CD14-positive monocyte (primary cell): ENCODE measurements at regions not wholly inside any gene's neighbourhood (a gene's known extent, or its start where the extent isn't known, plus 50 kb on each side); places are given as distances from the start of the nearest gene placed in this dataset.

Experiments
- DNase-seq, 3 donors: peaks; one replicate each; pipeline ENCODE4 v3.0.0-alpha.2; 2011 to 2022
- H2AFZ ChIP-seq: 2 replicates; pipeline ENCODE4 v1.6.0; 2012; ENCODE audit warnings: mild to moderate bottlenecking, low read depth, low read length, inconsistent platforms; ENCODE audit not compliant: insufficient read depth, poor library complexity, severe bottlenecking
- H3K27ac ChIP-seq, 2 donors: 1 replicate in 1 of 2; 2 replicates in 1 of 2; pipeline ENCODE4 v1.5.1; 2012 to 2013; ENCODE audit warnings: low read length in 2 of 2, control low read depth in 1 of 2, inconsistent platforms in 1 of 2, low read depth in 1 of 2, mild to moderate bottlenecking in 1 of 2
- H3K27me3 ChIP-seq, 2 donors: one replicate each; pipeline versions ENCODE4 v1.6.0 to v1.6.1; 2011 to 2013; ENCODE audit warnings: low read length in 2 of 2; ENCODE audit not compliant: control insufficient read depth in 2 of 2, insufficient read depth in 2 of 2
- H3K36me3 ChIP-seq, 2 donors: replicated peaks in 1 of 2; 1 replicate in 1 of 2; 2 replicates in 1 of 2; pipeline versions ENCODE4 v1.5.1 to v1.6.1; 2012 to 2013; ENCODE audit warnings: low read length in 2 of 2, control low read depth in 1 of 2, inconsistent platforms in 1 of 2, mild to moderate bottlenecking in 1 of 2; ENCODE audit not compliant: insufficient read depth in 2 of 2, control insufficient read depth in 1 of 2
- H3K4me1 ChIP-seq, 2 donors: 1 replicate in 1 of 2; 2 replicates in 1 of 2; pipeline versions ENCODE4 v1.5.1 to v1.6.1; 2012 to 2013; ENCODE audit warnings: low read length in 2 of 2, control low read depth in 1 of 2, inconsistent platforms in 1 of 2, mild to moderate bottlenecking in 1 of 2, moderate library complexity in 1 of 2; ENCODE audit not compliant: insufficient read depth in 2 of 2, control insufficient read depth in 1 of 2
- H3K4me2 ChIP-seq: replicated peaks from 2 replicates; pipeline ENCODE3; 2012; ENCODE audit warnings: low read length, moderate library complexity, mild to moderate bottlenecking; ENCODE audit not compliant: poor library complexity, severe bottlenecking; ENCODE audit errors: extremely low read depth
- H3K4me3 ChIP-seq, 3 experiments: fragments of 200-600 bp in 1 of 3; sonication (generic) in 1 of 3; replicated peaks in 1 of 3; 1 replicate in 2 of 3; 2 replicates in 1 of 3; pipeline ENCODE4 v1.5.1; 2011 to 2013; ENCODE audit warnings: low read length in 3 of 3, mild to moderate bottlenecking in 3 of 3, control low read depth in 2 of 3, low read depth in 2 of 3, inconsistent platforms in 1 of 3, moderate library complexity in 1 of 3
- H3K79me2 ChIP-seq: 2 replicates; pipeline ENCODE4 v1.6.0; 2012; ENCODE audit warnings: mild to moderate bottlenecking, control low read depth, inconsistent platforms, low read length, moderate library complexity; ENCODE audit not compliant: insufficient read depth
- H3K9ac ChIP-seq: 2 replicates; pipeline ENCODE4 v1.6.0; 2017; ENCODE audit warnings: low read length, mild to moderate bottlenecking; ENCODE audit not compliant: insufficient read depth, poor library complexity, severe bottlenecking
- H3K9me3 ChIP-seq, 2 donors: replicated peaks in 1 of 2; 1 replicate in 1 of 2; 2 replicates in 1 of 2; pipeline versions ENCODE4 v1.5.1 to v1.6.1; 2012 to 2013; ENCODE audit warnings: low read length in 2 of 2, control low read depth in 1 of 2; ENCODE audit not compliant: control insufficient read depth in 1 of 2, insufficient read depth in 1 of 2
- H4K20me1 ChIP-seq: 2 replicates; pipeline ENCODE4 v1.6.0; 2012; ENCODE audit warnings: mild to moderate bottlenecking, low read length, control low read depth, moderate library complexity; ENCODE audit not compliant: insufficient read depth
- H3K27ac Mint-ChIP-seq, 7 donors: one replicate each; pipeline ENCODE4 v1.8.0; 2020; ENCODE audit warnings: mild to moderate bottlenecking in 7 of 7, mixed read lengths in 7 of 7, moderate library complexity in 6 of 7, inconsistent platforms in 2 of 7
- H3K27me3 Mint-ChIP-seq, 3 donors: one replicate each; pipeline ENCODE4 v1.8.0; 2021 to 2022; ENCODE audit warnings: low read depth in 3 of 3, mild to moderate bottlenecking in 3 of 3, mixed read lengths in 3 of 3, moderate library complexity in 3 of 3, inconsistent platforms in 1 of 3
- H3K36me3 Mint-ChIP-seq, 2 donors: one replicate each; pipeline ENCODE4 v1.8.0; 2020; ENCODE audit warnings: mixed read lengths in 2 of 2, inconsistent platforms in 1 of 2, mild to moderate bottlenecking in 1 of 2
- H3K4me1 Mint-ChIP-seq: one replicate; pipeline ENCODE4 v1.8.0; 2020; ENCODE audit warnings: mild to moderate bottlenecking, mixed read lengths
- H3K4me3 Mint-ChIP-seq, 2 donors: one replicate each; pipeline ENCODE4 v1.8.0; 2020; ENCODE audit warnings: mild to moderate bottlenecking in 2 of 2, mixed read lengths in 2 of 2, moderate library complexity in 1 of 2
- H3K9me3 Mint-ChIP-seq, 7 donors: one replicate each; pipeline ENCODE4 v1.8.0; 2020 to 2022; ENCODE audit warnings: mixed read lengths in 7 of 7, mild to moderate bottlenecking in 6 of 7, moderate library complexity in 6 of 7, inconsistent platforms in 2 of 7
- WGBS: methylation state at CpG from one replicate; pipeline ENCODE4 v1.1.5; 2013; ENCODE audit warnings: missing lambda C conversion rate; ENCODE audit not compliant: insufficient coverage; 5-methylcytosine and 5-hydroxymethylcytosine counted together
- intact Hi-C, 2 donors: fragments of 100-400 bp; cut with micrococcal nuclease; formaldehyde crosslinking; loops; one replicate each; pipeline versions ENCODE4 v1.15.0 to v1.15.1; 2023
- TF ChIP-seq, protein P1 (sequence below): fragments of 200-600 bp; IDR thresholded peaks from one replicate; pipeline ENCODE4 v1.8.0; 2022; ENCODE audit warnings: antibody characterized with exemption, mild to moderate bottlenecking

DNA sequence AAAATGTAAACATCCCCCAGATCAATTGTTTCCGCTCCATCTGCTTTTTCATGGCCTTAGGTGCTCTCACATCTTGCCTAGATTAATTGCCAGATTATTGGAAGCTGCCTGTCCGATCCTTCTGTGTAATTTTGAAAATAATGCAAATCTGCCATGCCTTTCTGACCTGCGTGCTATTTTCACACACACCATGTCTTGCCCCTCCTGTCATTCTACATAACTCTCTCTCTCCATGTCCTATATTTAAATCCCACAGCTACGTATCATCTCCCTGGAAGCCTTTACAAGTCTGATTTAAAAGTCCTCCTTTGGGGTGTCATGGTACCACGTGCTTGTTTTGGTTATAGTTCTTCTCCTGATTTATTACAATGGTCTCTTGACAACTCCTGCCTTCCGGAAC, 247.6 kb upstream of the ELAVL2 start:
- Mint-ChIP-seq H3K4me3 (no peak overlapping the region), H3K4me1 (no peaks in the 10 kb centered on the region), H3K9me3 (peaks cover 0 to 13% (median 2%) of the 10 kb centered on the region in 7 donors), H3K27me3 (peaks cover 0 to 1% (median 1%) of the 10 kb centered on the region in 3 donors), H3K36me3 (no peaks in the 10 kb centered on the region), H3K27ac (no peak overlapping the region)
- TF ChIP-seq, protein P1, sequence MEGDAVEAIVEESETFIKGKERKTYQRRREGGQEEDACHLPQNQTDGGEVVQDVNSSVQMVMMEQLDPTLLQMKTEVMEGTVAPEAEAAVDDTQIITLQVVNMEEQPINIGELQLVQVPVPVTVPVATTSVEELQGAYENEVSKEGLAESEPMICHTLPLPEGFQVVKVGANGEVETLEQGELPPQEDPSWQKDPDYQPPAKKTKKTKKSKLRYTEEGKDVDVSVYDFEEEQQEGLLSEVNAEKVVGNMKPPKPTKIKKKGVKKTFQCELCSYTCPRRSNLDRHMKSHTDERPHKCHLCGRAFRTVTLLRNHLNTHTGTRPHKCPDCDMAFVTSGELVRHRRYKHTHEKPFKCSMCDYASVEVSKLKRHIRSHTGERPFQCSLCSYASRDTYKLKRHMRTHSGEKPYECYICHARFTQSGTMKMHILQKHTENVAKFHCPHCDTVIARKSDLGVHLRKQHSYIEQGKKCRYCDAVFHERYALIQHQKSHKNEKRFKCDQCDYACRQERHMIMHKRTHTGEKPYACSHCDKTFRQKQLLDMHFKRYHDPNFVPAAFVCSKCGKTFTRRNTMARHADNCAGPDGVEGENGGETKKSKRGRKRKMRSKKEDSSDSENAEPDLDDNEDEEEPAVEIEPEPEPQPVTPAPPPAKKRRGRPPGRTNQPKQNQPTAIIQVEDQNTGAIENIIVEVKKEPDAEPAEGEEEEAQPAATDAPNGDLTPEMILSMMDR: no peak
- 56% methylated on average over 3 of the region's 6 CpGs for WGBS
- H3K27ac ChIP-seq: no peak overlapping the region
- H3K79me2 ChIP-seq: no peaks in the 10 kb centered on the region
- H3K4me3 ChIP-seq: no peak overlapping the region
- no peaks in the 10 kb centered on the region for H3K27me3 ChIP-seq
- H3K9ac ChIP-seq: no peak overlapping the region
- no peaks in the 10 kb centered on the region for H4K20me1 ChIP-seq
- H3K4me1 ChIP-seq: no peaks in the 10 kb centered on the region
- H2AFZ ChIP-seq: no peak overlapping the region
- no peak for DNase-seq
- peaks cover 7 to 10% of the 10 kb centered on the region in 2 donors for H3K9me3 ChIP-seq
- H3K4me2 ChIP-seq: no peak overlapping the region
- intact Hi-C loops: no loop called here
- H3K36me3 ChIP-seq: no peaks in the 10 kb centered on the region

- Histone ChIP-seq H3K4me1 (no peaks in the 10 kb centered on the region), H3K27ac (no peak overlapping the region), H3K4me2 (no peak overlapping the region), H3K79me2 (no peaks in the 10 kb centered on the region), H3K9me3 (peaks cover 7 to 10% of the 10 kb centered on the region in 2 donors), H2AFZ (no peak overlapping the region), H3K36me3 (no peaks in the 10 kb centered on the region), H3K4me3 (no peak overlapping the region), H3K27me3 (no peaks in the 10 kb centered on the region), H3K9ac (no peak overlapping the region), H4K20me1 (no peaks in the 10 kb centered on the region)
- no peak for DNase-seq
- 100% methylated on average over 1 of the region's 5 CpGs for WGBS
- H3K27ac Mint-ChIP-seq: no peak overlapping the region
- TF ChIP-seq, protein P1: no peak
- H3K4me1 Mint-ChIP-seq: no peaks in the 10 kb centered on the region
- H3K9me3 Mint-ChIP-seq: peaks cover 0 to 13% (median 2%) of the 10 kb centered on the region in 7 donors
- no peak overlapping the region for H3K4me3 Mint-ChIP-seq
- H3K36me3 Mint-ChIP-seq: no peaks in the 10 kb centered on the region
- H3K27me3 Mint-ChIP-seq: peaks cover 0 to 1% (median 1%) of the 10 kb centered on the region in 3 donors
- intact Hi-C loops: no loop called here
Measured at GRCh38 chr9:24073007-24073592, 247.1 kb upstream of the ELAVL2 start.
